Adrenal gland (tissue), 9 donors: ENCODE measurements at regions not wholly inside any gene's neighbourhood (a gene's known extent, or its start where the extent isn't known, plus 50 kb on each side); places are given as distances from the start of the nearest gene placed in this dataset.

Experiments
- DNase-seq, 7 donors: peaks; one replicate each; pipeline ENCODE4 v3.0.0-alpha.2; 2019 to 2020
- H3K27ac ChIP-seq, 5 donors: fragments of 200-600 bp; sonication (generic) in 4 of 5; 1 replicate in 3 of 5; 2 replicates in 2 of 5; pipeline versions ENCODE4 v1.5.1 to v1.8.0; 2016 to 2020; ENCODE audit warnings: mild to moderate bottlenecking in 1 of 5
- H3K27me3 ChIP-seq: fragments of 200-600 bp; 2 replicates; pipeline ENCODE4 v1.8.0; 2021
- H3K36me3 ChIP-seq, 2 donors: fragments of 200-600 bp; replicated peaks in 1 of 2; 1 replicate in 1 of 2; 2 replicates in 1 of 2; pipeline versions ENCODE4 v1.5.1 to v1.8.0; 2018 to 2022
- H3K4me1 ChIP-seq, 2 donors: fragments of 200-600 bp; replicated peaks in 1 of 2; 1 replicate in 1 of 2; 2 replicates in 1 of 2; pipeline versions ENCODE4 v1.5.1 to v1.8.0; 2018 to 2021
- H3K4me3 ChIP-seq, 4 donors: fragments of 200-600 bp; sonication (generic) in 3 of 4; one replicate each; pipeline ENCODE4 v1.5.1; 2016 to 2018
- H3K9me3 ChIP-seq, 3 donors: fragments of 200-600 bp; sonication (generic) in 1 of 3; replicated peaks in 1 of 3; 1 replicate in 2 of 3; 2 replicates in 1 of 3; pipeline versions ENCODE4 v1.5.1 to v1.8.0; 2016 to 2021
- CTCF ChIP-seq, 6 experiments: fragments of 450-650 bp in 4 of 6; fragments of 200-600 bp in 2 of 6; sonication (generic) in 1 of 6; IDR thresholded peaks; 1 replicate in 5 of 6; 2 replicates in 1 of 6; pipeline versions ENCODE4 v1.5.1 to v1.8.0; 2016 to 2021; ENCODE audit warnings: antibody characterized with exemption in 6 of 6, mild to moderate bottlenecking in 2 of 6, moderate library complexity in 1 of 6
- POLR2A ChIP-seq, 2 donors: fragments of 450-650 bp; IDR thresholded peaks; one replicate each; pipeline ENCODE4 v1.6.1; 2017; ENCODE audit warnings: antibody characterized with exemption in 2 of 2, mild to moderate bottlenecking in 2 of 2, moderate library complexity in 1 of 2
- WGBS, 4 donors: extraction: QIAGEN DNeasy Blood & Tissue Kit in 2 of 4; methylation state at CpG; one replicate each; pipeline versions ENCODE4 v1.1.5 to v1.1.7; 2013 to 2017; 5-methylcytosine and 5-hydroxymethylcytosine counted together
- intact Hi-C, 2 donors: fragments of 100-400 bp; cut with DNase I; formaldehyde crosslinking; loops; one replicate each; pipeline versions ENCODE4 v1.14.1 to v1.15.0; 2022 to 2023
- donor health status: healthy with polysubstance abuse.
- donor health status: Bipolar disorder and iron deficiency.
- donor health status: DM: yes; HTN: yes; CAD: no.
- donor health status: DM: no; HTN: no; CAD: no.
- donor health status: DM: no; HTN: no; CAD: no.

GRCh38 chr13:107836685-107837084 lies 378.7 kb downstream of the LIG4 start:
- Histone ChIP-seq H3K4me1 (no peaks in the 10 kb centered on the region), H3K27me3 (no peaks in the 10 kb centered on the region), H3K36me3 (no peaks in the 10 kb centered on the region), H3K4me3 (no peak overlapping the region), H3K9me3 (no peaks in the 10 kb centered on the region), H3K27ac (no peak overlapping the region)
- DNase-seq, result no peak
- 61 to 73% (median 66%) methylated on average over 6 of the region's 6 CpGs for WGBS, 4 donors
- TF ChIP-seq CTCF (IDR thresholded peaks at IDR 0.05), result no peak
- no peak for TF ChIP-seq POLR2A (IDR thresholded peaks at IDR 0.05)
- intact Hi-C loops, result no loop called here

- intact Hi-C loops, result no loop called here
- Histone ChIP-seq H3K4me1 (no peaks in the 10 kb centered on the region), H3K27me3 (no peaks in the 10 kb centered on the region), H3K36me3 (no peaks in the 10 kb centered on the region), H3K9me3 (no peaks in the 10 kb centered on the region), H3K4me3 (no peak overlapping the region), H3K27ac (no peak overlapping the region)
- TF ChIP-seq CTCF (IDR thresholded peaks at IDR 0.05) (no peak), POLR2A (IDR thresholded peaks at IDR 0.05) (no peak)
- DNase-seq, result no peak
- WGBS, 4 donors, result 63 to 87% (median 82%) methylated on average over 4 of the region's 4 CpGs
These were observed 379.9 kb downstream of the LIG4 start for GRCh38 chr13:107835339-107836018.

- Histone ChIP-seq H3K9me3 (no peaks in the 10 kb centered on the region), H3K36me3 (no peaks in the 10 kb centered on the region), H3K27ac (no peak overlapping the region), H3K4me3 (no peak overlapping the region), H3K4me1 (no peaks in the 10 kb centered on the region), H3K27me3 (no peaks in the 10 kb centered on the region)
- intact Hi-C loops, result no loop called here
- no peak for DNase-seq
- no peak for TF ChIP-seq CTCF (IDR thresholded peaks at IDR 0.05)
- TF ChIP-seq POLR2A (IDR thresholded peaks at IDR 0.05), result no peak
- 49 to 54% (median 52%) methylated on average over 5 of the region's 5 CpGs for WGBS, 4 donors
These were observed 380.6 kb downstream of the LIG4 start for GRCh38 chr13:107834717-107835116.

GRCh38 chr13:107834281-107834680 lies 381.1 kb downstream of the LIG4 start:
- H3K27me3 ChIP-seq, result no peaks in the 10 kb centered on the region
- intact Hi-C loops, result no loop called here

More at GRCh38 chr13:107834281-107834680, 381.1 kb downstream of the LIG4 start:
- 40 to 59% (median 49%) methylated on average over 1 of the region's 1 CpG for WGBS, 4 donors
- Histone ChIP-seq H3K4me1 (no peaks in the 10 kb centered on the region), H3K4me3 (no peak overlapping the region), H3K27ac (no peak overlapping the region), H3K9me3 (no peaks in the 10 kb centered on the region), H3K36me3 (no peaks in the 10 kb centered on the region)
- DNase-seq, result no peak
- TF ChIP-seq POLR2A (IDR thresholded peaks at IDR 0.05), result no peak
- no peak for TF ChIP-seq CTCF (IDR thresholded peaks at IDR 0.05)
